Medulla oblongata (tissue), 1 donor: ENCODE measurements at regions not wholly inside any gene's neighbourhood (a gene's known extent, or its start where the extent isn't known, plus 50 kb on each side); places are given as distances from the start of the nearest gene placed in this dataset.

Source experiments
- DNase-seq: peaks from one replicate; pipeline ENCODE4 v3.0.0-alpha.2; 2015; ENCODE audit errors: extremely low spot score

DNA sequence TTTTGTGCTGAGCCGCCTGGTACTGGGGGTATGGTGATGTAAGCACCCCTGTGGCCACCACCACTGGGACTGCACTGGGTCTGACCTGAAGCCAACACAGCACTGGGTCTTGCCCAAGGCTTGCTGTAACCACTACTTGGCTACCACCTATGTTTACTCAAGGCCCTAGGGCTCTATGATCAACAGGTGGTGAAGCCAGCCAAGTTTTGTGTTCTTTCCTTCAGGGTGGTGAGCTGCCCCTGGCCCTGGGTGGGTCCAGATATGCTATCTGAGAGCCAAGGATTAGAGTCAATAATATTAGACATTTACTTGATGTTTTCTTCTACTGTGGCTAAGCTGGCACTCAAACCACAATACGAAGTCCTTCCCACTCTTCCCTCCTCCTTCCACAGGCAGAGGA lies 55.1 kb upstream of the PAGE4 start:
- no peak for DNase-seq

DNA sequence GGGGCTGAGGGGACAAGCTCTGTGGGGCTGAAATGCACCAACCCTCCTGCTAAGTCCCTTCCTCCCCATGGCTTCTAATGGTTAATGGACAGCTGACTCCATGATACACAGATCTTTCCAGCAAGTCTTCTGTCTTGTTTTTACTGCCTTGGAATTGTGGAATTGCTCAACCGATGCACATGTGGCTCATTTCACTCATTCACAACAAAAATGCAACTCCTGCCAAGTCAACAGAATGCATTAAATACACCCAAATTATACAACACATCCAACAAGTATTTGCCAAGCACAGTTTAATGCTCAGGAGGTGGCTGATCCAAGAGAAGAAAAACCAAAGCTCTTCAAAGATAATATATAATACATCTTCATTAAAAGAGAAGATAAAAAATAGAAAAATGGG lies 61.9 kb upstream of the PAGE4 start:
- DNase-seq = no peak

DNA sequence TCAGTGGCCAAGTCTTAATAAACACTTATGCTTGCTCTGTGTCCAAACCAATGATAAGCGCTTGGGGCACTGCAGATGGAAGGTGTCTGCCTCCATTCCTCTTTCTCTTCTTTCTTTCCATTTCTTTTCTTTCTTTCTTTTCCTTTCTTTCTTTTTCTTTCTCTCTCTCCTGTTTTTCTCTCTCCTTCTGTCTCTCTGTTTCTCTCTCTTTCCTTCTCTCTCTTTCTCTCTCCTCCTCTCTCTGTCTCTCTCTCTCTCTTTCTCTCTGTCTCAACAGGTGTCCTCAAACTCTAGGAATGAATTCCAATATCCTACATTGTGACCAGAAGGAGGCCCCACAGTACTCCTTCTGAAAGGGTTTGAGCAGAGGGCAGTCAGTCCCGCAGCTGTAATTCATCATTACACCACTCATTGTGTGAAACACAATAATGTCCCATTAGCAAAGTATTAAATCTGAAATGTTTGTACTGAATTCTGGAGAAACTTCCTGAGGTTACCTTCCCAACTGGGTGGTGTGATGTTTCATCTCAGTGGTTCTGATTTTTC lies 66.5 kb upstream of the PAGE1 start:
- no peak for DNase-seq

DNA sequence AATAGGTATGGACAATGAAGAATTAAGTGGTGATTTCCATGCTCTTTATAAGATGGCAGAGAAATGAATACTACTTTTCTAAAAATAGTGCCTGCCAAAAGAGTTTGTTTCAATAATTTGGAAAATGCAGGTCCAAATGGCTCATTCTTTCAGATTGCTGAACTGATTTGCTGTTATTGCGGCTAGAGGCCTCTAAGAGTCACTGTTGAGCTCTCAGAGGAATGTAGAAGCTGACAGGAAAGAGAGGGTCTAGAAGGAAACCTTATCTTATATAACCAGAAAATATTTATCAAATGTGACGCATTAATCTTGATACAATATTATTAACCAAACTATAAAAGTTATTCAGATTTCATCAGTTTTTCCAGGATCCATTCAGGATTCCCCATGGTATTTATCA lies 65.7 kb upstream of the PAGE1 start:
- DNase-seq = peak; percentile 4

DNA sequence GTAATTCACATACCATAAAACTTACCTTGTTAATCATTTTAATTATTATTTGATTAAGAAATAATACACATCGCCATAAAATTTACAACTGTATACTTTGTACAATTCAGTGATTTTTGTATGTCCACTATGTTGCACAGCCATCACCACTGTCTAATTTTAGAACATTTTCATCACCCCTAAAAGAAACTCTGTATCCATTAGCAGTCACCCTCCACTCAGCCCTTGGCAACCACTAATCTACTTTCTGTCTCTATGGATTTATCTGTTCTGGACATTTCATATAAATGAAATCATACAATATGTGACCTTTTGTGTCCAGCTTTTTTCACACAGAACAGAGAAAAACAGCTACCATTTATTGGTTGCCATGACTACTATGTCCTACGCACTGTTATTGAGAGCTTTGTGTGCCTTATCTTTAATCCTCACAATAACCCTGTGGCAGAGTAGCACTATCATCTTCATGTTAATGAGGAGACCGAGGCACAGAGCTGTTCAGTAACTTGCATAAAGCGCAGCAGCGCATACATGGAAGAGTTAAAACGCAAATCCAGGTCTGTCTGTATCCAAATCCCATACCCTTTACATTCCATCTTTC lies 64.6 kb upstream of the PAGE1 start:
- DNase-seq = no peak

DNA sequence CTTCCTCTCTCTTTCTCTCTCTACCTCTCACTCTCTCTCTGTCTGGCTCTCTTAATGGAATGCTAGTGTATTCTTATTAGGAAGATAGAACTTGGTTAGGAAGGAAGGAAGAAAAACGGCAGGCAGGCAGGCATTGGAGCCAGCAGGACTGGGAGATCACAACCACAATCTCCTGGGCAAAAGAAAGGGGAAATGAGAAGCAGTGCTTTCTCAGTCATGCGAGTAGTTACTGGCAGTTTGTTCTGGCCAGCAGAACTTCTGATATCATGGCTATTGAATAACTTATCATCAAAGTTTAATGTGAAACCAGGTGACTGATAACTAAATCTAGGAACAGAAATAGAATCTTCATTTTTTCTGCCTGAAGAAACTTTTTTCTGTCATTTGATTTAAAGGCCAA lies 60.9 kb upstream of the PAGE1 start:
- no peak for DNase-seq

DNA sequence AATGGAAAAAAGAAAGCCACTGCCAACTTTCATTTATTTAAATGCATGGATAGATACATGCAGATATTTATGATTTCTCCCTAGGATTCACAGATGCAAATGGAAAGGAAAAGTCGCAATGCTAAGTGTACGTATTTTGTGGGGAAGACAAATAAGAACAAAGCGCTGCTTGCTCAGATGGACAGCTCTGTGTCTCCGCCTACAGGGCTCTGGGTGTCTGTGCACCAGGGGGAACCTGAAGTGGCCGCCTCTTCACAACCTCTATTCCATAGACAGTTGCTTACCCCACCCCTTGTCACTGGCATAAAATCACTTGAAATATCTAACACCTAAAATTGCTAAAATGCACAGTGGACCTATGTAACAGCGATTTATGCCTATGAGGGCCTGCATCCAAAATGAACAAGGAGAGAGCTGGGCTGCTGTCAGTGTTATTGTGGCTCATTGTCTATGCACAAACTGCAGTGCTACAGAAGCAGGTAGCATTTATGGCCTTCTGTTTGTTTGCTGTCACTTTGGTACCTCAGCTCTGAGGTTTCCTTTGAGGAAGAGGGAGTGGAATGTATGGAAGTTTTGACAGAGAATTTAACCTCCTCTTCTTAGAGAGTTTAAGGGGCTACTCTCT lies 58.6 kb upstream of the PAGE1 start:
- peak; percentile 51 for DNase-seq

DNA sequence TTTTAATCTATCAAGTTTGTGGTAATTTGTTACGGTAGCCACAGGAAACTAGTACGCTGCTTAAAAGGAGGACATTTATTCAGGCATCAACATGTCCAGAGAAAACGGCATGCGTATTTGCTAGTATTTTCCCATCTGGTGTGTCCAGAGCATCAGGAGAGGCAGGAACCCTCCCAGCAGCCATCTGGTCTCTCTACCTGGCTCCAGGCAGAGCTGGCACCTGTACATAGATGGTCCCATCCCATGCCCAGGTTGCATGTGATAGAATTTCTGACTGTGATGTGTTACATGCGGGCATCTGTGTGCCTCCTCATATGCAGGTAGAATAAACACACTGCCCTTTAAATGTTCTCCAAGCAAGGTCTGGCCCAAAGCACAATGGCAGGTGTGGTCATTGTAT lies 57.9 kb upstream of the PAGE1 start:
- DNase-seq = no peak

DNA sequence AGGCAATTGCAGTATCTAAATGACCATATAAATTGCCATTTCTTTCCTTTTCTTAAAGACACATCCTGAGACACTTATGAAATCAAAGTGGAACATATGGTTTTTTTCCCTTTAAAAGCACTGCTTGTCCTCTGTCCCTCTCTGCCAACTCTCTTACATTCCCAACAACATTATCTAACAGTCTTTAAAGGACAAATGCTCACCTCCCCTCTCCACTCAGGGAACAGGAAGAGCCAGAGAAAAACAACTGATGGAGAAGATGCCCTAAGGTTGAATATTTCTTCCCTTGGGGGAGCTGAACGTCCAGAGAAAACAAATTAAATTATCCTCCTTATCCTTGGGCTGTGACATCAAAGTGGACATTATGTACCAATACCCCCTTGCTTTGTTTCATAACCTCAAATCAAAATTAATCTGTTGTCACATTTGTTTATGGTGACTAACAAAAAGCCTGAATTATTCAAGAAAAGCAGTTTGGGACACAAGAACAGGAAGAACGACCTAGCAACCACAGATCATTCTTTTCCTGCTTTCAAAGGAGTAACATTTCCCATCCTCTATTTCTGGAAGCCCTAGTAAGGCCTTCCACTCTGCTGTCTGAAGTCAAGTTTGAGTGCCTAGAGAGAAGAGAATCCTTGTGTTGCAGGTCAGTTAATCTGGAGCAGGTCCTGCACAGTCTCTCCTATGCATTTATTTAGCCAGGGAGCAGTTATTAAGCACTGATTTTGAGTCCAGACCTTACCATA lies 52.6 kb upstream of the PAGE1 start:
- DNase-seq = no peak

DNA sequence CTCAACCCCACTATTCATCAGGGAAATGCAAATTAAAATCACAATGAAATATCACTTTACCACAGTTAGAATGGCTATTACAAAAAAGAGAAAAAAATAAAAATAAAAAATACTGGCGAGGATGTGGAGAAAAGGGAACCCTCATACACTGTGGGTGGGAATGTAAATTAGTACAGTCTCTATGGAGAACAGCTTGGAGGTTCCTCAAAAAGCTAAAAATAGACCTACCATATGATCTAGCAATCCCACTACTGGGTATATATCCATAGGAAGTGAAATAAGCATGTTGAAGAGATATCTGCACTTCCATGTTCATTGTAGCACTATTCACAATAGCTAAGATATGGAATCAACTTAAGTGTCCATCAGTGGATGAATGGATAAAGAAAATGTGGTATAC lies 50.5 kb upstream of the PAGE1 start:
- no peak for DNase-seq
